Mammary epithelial cell (primary cell): ENCODE measurements at regions not wholly inside any gene's neighbourhood (a gene's known extent, or its start where the extent isn't known, plus 50 kb on each side); places are given as distances from the start of the nearest gene placed in this dataset.

Source experiments
- CTCF ChIP-seq, 2 donors: IDR thresholded peaks in 1 of 2; conservative IDR thresholded peaks in 1 of 2; 2 replicates each; pipeline ENCODE4 v1.5.1; 2011 to 2012; ENCODE audit warnings: inconsistent platforms in 2 of 2, low read length in 2 of 2, mild to moderate bottlenecking in 2 of 2, control low read depth in 1 of 2, low read depth in 1 of 2; ENCODE audit not compliant: insufficient read depth in 1 of 2; ENCODE audit errors: extremely low read depth in 1 of 2
- EZH2 ChIP-seq: IDR thresholded peaks from 2 replicates; pipeline ENCODE4 v1.6.1; 2012; ENCODE audit warnings: low read length, inconsistent platforms, borderline replicate concordance

GRCh38 chr6:135647521-135647920 lies 150.0 kb upstream of the AHI1 start:
- TF ChIP-seq CTCF (conservative IDR thresholded peaks at IDR 0.05 in 1 of 2, IDR thresholded peaks at IDR 0.05 in 1 of 2; ENCODE audit: extremely low read depth in 1 of 2, insufficient read depth in 1 of 2, low read depth in 1 of 2, low read length in 2 of 2) (no peak), EZH2 (no peak)
